Right atrium auricular region (tissue), 2 donors: ENCODE measurements at regions not wholly inside any gene's neighbourhood (a gene's known extent, or its start where the extent isn't known, plus 50 kb on each side); places are given as distances from the start of the nearest gene placed in this dataset.

Experiments used
- DNase-seq: peaks from one replicate; pipeline ENCODE4 v3.0.0-alpha.2; 2019; ENCODE audit warnings: low spot score
- H3K27ac ChIP-seq, 2 donors: fragments of 200-600 bp; sonication (generic); 1 replicate in 1 of 2; 2 replicates in 1 of 2; pipeline ENCODE4 v1.5.1; 2016 to 2019
- H3K27me3 ChIP-seq, 2 donors: fragments of 200-600 bp; sonication (generic); one replicate each; pipeline versions ENCODE4 v1.5.1 to v1.6.0; 2017 to 2019
- H3K36me3 ChIP-seq: fragments of 200-600 bp; sonication (generic); one replicate; pipeline ENCODE4 v1.5.1; 2016
- H3K4me1 ChIP-seq, 2 donors: fragments of 200-600 bp; sonication (generic); one replicate each; pipeline versions ENCODE4 v1.5.1 to v1.6.0; 2017 to 2019
- H3K4me3 ChIP-seq, 2 donors: fragments of 200-600 bp; sonication (generic); 1 replicate in 1 of 2; 2 replicates in 1 of 2; pipeline ENCODE4 v1.5.1; 2017 to 2019; ENCODE audit warnings: mild to moderate bottlenecking in 1 of 2, moderate library complexity in 1 of 2
- H3K9me3 ChIP-seq, 2 donors: fragments of 200-600 bp; sonication (generic); one replicate each; pipeline ENCODE4 v1.5.1; 2019
- CTCF ChIP-seq, 2 donors: fragments of 200-600 bp; sonication (generic); IDR thresholded peaks; one replicate each; pipeline ENCODE4 v1.5.1; 2019; ENCODE audit warnings: antibody characterized with exemption in 2 of 2

DNA sequence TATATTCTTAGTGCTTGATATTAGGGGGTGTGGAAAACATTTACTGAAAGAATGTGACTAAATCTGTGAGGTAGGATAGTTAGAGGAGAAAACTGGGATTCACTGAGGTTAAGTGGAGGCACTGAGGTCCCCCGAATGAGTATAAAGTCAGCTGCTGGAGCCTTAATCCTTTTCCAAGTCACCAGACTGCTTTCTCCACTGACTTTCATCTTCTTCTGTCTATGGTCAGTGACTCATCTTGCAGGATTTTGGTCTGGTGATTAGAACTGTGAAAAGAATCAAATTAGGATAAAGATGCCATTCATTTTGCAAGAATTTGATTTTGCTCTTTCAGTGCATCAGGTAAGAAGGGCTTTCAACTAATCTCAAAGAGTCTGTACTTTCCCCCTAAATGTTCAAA, 89.3 kb upstream of the ALDH1A1 start:
- no peak for DNase-seq
- no peak overlapping the region for H3K4me3 ChIP-seq
- TF ChIP-seq CTCF (IDR thresholded peaks at IDR 0.05), result no peak
- H3K27me3 ChIP-seq, result no peaks in the 10 kb centered on the region
- H3K27ac ChIP-seq, result no peak overlapping the region
- no peaks in the 10 kb centered on the region for H3K9me3 ChIP-seq
- H3K4me1 ChIP-seq, result peaks cover 0 to 13% of the 10 kb centered on the region in 2 donors
- H3K36me3 ChIP-seq, result no peaks in the 10 kb centered on the region

- Histone ChIP-seq H3K4me1 (peaks cover 0 to 13% of the 10 kb centered on the region in 2 donors), H3K36me3 (no peaks in the 10 kb centered on the region), H3K27ac (peak overlapping the region; percentile 20 to 64), H3K9me3 (no peaks in the 10 kb centered on the region), H3K27me3 (no peaks in the 10 kb centered on the region), H3K4me3 (no peak overlapping the region)
- no peak for TF ChIP-seq CTCF (IDR thresholded peaks at IDR 0.05)
- no peak for DNase-seq
Measured at GRCh38 chr9:73039271-73040263, 86.7 kb upstream of the ALDH1A1 start.

DNA sequence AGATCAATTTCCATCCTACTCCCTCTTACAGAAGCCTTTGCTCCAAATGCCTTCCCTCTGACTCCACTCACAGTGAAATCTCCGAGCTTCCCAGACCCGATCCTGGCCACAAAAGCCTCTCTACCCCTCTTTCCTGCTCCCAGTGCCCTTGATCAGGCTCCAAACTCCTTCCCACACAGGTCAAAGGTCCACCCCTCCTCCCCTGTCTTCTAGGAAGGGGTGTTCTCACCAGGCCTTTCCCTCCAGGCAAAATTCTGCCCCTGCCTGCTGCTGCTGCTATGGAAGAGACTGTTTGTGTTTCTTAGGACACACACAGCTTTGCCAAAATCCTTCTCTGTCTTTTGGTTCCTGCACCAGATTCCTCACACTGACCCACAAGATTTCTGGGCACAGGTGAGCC, 85.8 kb upstream of the ALDH1A1 start:
- Histone ChIP-seq H3K27ac (peak overlapping the region; percentile 20 to 64), H3K4me3 (no peak overlapping the region)
- no peak for TF ChIP-seq CTCF (IDR thresholded peaks at IDR 0.05)

GRCh38 chr9:73038089-73038509, 85.2 kb upstream of the ALDH1A1 start:
- no peaks in the 10 kb centered on the region for H3K9me3 ChIP-seq
- H3K36me3 ChIP-seq, result no peaks in the 10 kb centered on the region
- no peak overlapping the region for H3K4me3 ChIP-seq
- peak overlapping the region in 1 of 2 donors; percentile 64 for H3K27ac ChIP-seq
- H3K4me1 ChIP-seq, result peaks cover 0 to 13% of the 10 kb centered on the region in 2 donors
- no peak for DNase-seq
- no peak for TF ChIP-seq CTCF (IDR thresholded peaks at IDR 0.05)
- H3K27me3 ChIP-seq, result no peaks in the 10 kb centered on the region

More for the DNA sequence above, 85.8 kb upstream of the ALDH1A1 start:
- Histone ChIP-seq H3K4me1 (peaks cover 0 to 13% of the 10 kb centered on the region in 2 donors), H3K36me3 (no peaks in the 10 kb centered on the region), H3K9me3 (no peaks in the 10 kb centered on the region), H3K27me3 (no peaks in the 10 kb centered on the region)
- DNase-seq, result no peak

GRCh38 chr9:73037613-73038012, 84.8 kb upstream of the ALDH1A1 start:
- Histone ChIP-seq H3K36me3 (no peaks in the 10 kb centered on the region), H3K27ac (no peak overlapping the region), H3K27me3 (no peaks in the 10 kb centered on the region), H3K4me1 (peaks cover 0 to 13% of the 10 kb centered on the region in 2 donors), H3K9me3 (no peaks in the 10 kb centered on the region), H3K4me3 (no peak overlapping the region)
- DNase-seq, result no peak
- TF ChIP-seq CTCF (IDR thresholded peaks at IDR 0.05), result no peak
